ENCODE measurements at regions not wholly inside any gene's neighbourhood (a gene's known extent, or its start where the extent isn't known, plus 50 kb on each side); places are given as distances from the start of the nearest gene placed in this dataset.

DNA sequence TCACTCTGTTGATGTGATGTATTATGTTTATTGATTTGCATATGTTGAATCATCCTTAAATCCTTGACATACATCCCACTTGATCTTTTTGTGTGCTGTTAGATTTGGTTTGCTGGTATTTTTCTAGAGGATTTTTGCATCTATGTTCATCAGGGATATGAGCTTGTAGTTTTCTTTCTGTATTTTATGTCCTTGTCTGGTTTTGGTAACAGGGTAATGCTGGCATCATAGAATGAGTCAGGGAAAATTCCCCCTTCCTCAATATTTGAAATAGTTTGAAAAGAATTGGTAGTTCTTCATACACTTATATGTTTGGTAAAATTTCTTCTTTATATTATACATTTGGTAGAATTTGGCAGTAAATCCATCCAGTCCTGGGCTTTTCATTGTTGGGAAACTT is 89.4 kb upstream of the SLC13A1 start:
- no peak overlapping the region for H3K27ac Mint-ChIP-seq

DNA sequence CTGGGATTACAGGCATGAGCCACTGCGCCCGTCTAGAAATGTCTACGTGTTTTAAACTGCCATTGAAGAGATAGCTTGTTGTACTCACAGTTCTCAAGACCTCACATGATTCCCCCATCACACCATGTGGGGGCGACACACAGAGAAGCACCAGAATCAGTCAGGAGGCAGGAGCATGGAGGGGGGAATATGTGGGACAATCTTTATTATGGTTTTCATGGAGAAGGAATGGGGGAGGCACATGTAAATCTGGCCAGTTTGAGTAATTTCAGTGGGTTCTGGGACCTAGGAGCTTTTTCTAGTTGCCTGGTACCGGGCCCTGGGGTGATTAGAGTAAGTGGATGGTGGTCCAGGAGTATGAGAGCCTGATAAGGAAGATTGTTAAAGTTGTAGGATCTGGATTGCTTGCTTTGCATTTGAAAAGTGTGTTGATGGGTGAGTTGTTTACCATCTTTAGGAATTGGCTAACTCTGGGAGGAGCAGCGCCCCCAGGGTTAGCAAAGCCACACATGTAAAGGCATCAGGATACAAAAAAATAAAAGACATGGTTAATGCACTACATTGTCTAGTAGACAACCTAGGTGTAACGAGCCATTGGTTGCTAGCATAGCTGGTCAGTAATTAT is 85.4 kb upstream of the SLC13A1 start:
- H3K27me3 ChIP-seq (ENCODE audit: insufficient read depth), result no peaks in the 10 kb centered on the region
- H3K4me3 Mint-ChIP-seq, result no peak overlapping the region
- H3K4me3 ChIP-seq, result no peak overlapping the region
- 0 out of 2 replicates have a peak overlapping the region, but pooled peaks have one; percentile 1 for H2AFZ ChIP-seq
- DNase-seq (ENCODE audit: low spot score), result peak; percentile 73
- H3K36me3 ChIP-seq (ENCODE audit: insufficient read depth), result no peaks in the 10 kb centered on the region
- H3K27ac Mint-ChIP-seq, result peak overlapping the region; percentile 81
- H3K4me1 ChIP-seq (ENCODE audit: insufficient read depth), result peaks cover 6% of the 10 kb centered on the region; the same call in 1 of the 2 replicates
- H4K20me1 ChIP-seq (replicated peaks; ENCODE audit: insufficient read depth), result no peaks in the 10 kb centered on the region
- H3F3A ChIP-seq (replicated peaks; ENCODE audit: low read depth), result no peaks in the 10 kb centered on the region
- H3K27ac ChIP-seq (ENCODE audit: low read depth), result 0 out of 2 replicates have a peak overlapping the region, but pooled peaks have one; percentile 3
- peaks cover 12% of the 10 kb centered on the region for H3K4me1 Mint-ChIP-seq
- no peaks in the 10 kb centered on the region for H3K9me3 Mint-ChIP-seq
- no peaks in the 10 kb centered on the region for H3K9me2 ChIP-seq (ENCODE audit: insufficient read depth)
- H3K27me3 Mint-ChIP-seq (ENCODE audit: insufficient read depth, low read depth, poor library complexity), result peaks cover 2% of the 10 kb centered on the region
- peak overlapping the region; percentile 6; the same call in 1 of the 2 replicates for H3K4me2 ChIP-seq
- H3K79me2 ChIP-seq (replicated peaks; ENCODE audit: insufficient read depth), result no peaks in the 10 kb centered on the region
- ATAC-seq, result peak; percentile 95
- no peaks in the 10 kb centered on the region; the same call in 2 of the 3 replicates for H3K36me3 Mint-ChIP-seq (ENCODE audit: low read depth)
- TF ChIP-seq, protein P1, sequence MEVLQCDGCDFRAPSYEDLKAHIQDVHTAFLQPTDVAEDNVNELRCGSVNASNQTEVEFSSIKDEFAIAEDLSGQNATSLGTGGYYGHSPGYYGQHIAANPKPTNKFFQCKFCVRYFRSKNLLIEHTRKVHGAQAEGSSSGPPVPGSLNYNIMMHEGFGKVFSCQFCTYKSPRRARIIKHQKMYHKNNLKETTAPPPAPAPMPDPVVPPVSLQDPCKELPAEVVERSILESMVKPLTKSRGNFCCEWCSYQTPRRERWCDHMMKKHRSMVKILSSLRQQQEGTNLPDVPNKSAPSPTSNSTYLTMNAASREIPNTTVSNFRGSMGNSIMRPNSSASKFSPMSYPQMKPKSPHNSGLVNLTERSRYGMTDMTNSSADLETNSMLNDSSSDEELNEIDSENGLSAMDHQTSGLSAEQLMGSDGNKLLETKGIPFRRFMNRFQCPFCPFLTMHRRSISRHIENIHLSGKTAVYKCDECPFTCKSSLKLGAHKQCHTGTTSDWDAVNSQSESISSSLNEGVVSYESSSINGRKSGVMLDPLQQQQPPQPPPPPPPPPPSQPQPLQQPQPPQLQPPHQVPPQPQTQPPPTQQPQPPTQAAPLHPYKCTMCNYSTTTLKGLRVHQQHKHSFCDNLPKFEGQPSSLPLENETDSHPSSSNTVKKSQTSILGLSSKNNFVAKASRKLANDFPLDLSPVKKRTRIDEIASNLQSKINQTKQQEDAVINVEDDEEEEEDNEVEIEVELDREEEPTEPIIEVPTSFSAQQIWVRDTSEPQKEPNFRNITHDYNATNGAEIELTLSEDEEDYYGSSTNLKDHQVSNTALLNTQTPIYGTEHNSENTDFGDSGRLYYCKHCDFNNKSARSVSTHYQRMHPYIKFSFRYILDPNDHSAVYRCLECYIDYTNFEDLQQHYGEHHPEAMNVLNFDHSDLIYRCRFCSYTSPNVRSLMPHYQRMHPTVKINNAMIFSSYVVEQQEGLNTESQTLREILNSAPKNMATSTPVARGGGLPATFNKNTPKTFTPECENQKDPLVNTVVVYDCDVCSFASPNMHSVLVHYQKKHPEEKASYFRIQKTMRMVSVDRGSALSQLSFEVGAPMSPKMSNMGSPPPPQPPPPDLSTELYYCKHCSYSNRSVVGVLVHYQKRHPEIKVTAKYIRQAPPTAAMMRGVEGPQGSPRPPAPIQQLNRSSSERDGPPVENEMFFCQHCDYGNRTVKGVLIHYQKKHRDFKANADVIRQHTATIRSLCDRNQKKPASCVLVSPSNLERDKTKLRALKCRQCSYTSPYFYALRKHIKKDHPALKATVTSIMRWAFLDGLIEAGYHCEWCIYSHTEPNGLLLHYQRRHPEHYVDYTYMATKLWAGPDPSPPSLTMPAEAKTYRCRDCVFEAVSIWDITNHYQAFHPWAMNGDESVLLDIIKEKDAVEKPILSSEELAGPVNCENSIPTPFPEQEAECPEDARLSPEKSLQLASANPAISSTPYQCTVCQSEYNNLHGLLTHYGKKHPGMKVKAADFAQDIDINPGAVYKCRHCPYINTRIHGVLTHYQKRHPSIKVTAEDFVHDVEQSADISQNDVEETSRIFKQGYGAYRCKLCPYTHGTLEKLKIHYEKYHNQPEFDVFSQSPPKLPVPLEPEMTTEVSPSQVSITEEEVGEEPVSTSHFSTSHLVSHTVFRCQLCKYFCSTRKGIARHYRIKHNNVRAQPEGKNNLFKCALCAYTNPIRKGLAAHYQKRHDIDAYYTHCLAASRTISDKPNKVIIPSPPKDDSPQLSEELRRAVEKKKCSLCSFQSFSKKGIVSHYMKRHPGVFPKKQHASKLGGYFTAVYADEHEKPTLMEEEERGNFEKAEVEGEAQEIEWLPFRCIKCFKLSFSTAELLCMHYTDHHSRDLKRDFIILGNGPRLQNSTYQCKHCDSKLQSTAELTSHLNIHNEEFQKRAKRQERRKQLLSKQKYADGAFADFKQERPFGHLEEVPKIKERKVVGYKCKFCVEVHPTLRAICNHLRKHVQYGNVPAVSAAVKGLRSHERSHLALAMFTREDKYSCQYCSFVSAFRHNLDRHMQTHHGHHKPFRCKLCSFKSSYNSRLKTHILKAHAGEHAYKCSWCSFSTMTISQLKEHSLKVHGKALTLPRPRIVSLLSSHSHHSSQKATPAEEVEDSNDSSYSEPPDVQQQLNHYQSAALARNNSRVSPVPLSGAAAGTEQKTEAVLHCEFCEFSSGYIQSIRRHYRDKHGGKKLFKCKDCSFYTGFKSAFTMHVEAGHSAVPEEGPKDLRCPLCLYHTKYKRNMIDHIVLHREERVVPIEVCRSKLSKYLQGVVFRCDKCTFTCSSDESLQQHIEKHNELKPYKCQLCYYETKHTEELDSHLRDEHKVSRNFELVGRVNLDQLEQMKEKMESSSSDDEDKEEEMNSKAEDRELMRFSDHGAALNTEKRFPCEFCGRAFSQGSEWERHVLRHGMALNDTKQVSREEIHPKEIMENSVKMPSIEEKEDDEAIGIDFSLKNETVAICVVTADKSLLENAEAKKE (CRISPR knock-in tag; IDR thresholded peaks at IDR 0.05), result peak; percentile 4; the same call in 1 of the 2 replicates

More for the DNA sequence above, 89.4 kb upstream of the SLC13A1 start:
- no peak for TF ChIP-seq JUNB (IDR thresholded peaks at IDR 0.05; ENCODE audit: unreplicated experiment)
- no peak for TF ChIP-seq NANOG (IDR thresholded peaks at IDR 0.05; ENCODE audit: borderline replicate concordance)
- TF ChIP-seq EZH2phosphoT487 (IDR thresholded peaks at IDR 0.05; ENCODE audit: unreplicated experiment), result no peak
- TF ChIP-seq ZNF331 (CRISPR knock-in tag; IDR thresholded peaks at IDR 0.05; ENCODE audit: low read depth), result no peak
- no peak for TF ChIP-seq ZNF114 (CRISPR knock-in tag; IDR thresholded peaks at IDR 0.05)
- TF ChIP-seq POLR2AphosphoS5 (IDR thresholded peaks at IDR 0.05; ENCODE audit: low read depth), result no peak
- TF ChIP-seq EZH2 (IDR thresholded peaks at IDR 0.05; ENCODE audit: low read depth, unreplicated experiment), result no peak
- TF ChIP-seq, protein P2, sequence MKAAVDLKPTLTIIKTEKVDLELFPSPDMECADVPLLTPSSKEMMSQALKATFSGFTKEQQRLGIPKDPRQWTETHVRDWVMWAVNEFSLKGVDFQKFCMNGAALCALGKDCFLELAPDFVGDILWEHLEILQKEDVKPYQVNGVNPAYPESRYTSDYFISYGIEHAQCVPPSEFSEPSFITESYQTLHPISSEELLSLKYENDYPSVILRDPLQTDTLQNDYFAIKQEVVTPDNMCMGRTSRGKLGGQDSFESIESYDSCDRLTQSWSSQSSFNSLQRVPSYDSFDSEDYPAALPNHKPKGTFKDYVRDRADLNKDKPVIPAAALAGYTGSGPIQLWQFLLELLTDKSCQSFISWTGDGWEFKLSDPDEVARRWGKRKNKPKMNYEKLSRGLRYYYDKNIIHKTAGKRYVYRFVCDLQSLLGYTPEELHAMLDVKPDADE (IDR thresholded peaks at IDR 0.05), result no peak
- TF ChIP-seq, protein P3, sequence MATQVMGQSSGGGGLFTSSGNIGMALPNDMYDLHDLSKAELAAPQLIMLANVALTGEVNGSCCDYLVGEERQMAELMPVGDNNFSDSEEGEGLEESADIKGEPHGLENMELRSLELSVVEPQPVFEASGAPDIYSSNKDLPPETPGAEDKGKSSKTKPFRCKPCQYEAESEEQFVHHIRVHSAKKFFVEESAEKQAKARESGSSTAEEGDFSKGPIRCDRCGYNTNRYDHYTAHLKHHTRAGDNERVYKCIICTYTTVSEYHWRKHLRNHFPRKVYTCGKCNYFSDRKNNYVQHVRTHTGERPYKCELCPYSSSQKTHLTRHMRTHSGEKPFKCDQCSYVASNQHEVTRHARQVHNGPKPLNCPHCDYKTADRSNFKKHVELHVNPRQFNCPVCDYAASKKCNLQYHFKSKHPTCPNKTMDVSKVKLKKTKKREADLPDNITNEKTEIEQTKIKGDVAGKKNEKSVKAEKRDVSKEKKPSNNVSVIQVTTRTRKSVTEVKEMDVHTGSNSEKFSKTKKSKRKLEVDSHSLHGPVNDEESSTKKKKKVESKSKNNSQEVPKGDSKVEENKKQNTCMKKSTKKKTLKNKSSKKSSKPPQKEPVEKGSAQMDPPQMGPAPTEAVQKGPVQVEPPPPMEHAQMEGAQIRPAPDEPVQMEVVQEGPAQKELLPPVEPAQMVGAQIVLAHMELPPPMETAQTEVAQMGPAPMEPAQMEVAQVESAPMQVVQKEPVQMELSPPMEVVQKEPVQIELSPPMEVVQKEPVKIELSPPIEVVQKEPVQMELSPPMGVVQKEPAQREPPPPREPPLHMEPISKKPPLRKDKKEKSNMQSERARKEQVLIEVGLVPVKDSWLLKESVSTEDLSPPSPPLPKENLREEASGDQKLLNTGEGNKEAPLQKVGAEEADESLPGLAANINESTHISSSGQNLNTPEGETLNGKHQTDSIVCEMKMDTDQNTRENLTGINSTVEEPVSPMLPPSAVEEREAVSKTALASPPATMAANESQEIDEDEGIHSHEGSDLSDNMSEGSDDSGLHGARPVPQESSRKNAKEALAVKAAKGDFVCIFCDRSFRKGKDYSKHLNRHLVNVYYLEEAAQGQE (IDR thresholded peaks at IDR 0.05; ENCODE audit: unreplicated experiment), result no peak
- H3K4me1 Mint-ChIP-seq, result peaks cover 18% of the 10 kb centered on the region
- no peaks in the 10 kb centered on the region for H3F3A ChIP-seq (replicated peaks; ENCODE audit: low read depth)
- no peaks in the 10 kb centered on the region for H3K79me2 ChIP-seq (replicated peaks; ENCODE audit: insufficient read depth)
- H3K27ac ChIP-seq (ENCODE audit: low read depth), result no peak overlapping the region
- no peak overlapping the region for H3K4me3 Mint-ChIP-seq
- peaks cover 2% of the 10 kb centered on the region for H3K27me3 Mint-ChIP-seq (ENCODE audit: insufficient read depth, low read depth, poor library complexity)
- ATAC-seq, result no peak
- no peak overlapping the region for H2AFZ ChIP-seq
- no peak overlapping the region for H3K4me2 ChIP-seq
- H3K4me3 ChIP-seq, result no peak overlapping the region
- H3K9me3 Mint-ChIP-seq, result no peaks in the 10 kb centered on the region
- no peak for DNase-seq (ENCODE audit: low spot score)
- H3K36me3 Mint-ChIP-seq (ENCODE audit: low read depth), result no peaks in the 10 kb centered on the region; the same call in 2 of the 3 replicates
- no peaks in the 10 kb centered on the region for H3K36me3 ChIP-seq (ENCODE audit: insufficient read depth)
- H3K27me3 ChIP-seq (ENCODE audit: insufficient read depth), result no peaks in the 10 kb centered on the region
- H3K4me1 ChIP-seq (ENCODE audit: insufficient read depth), result peaks cover 12% of the 10 kb centered on the region; the same call in 1 of the 2 replicates
- no peaks in the 10 kb centered on the region for H4K20me1 ChIP-seq (replicated peaks; ENCODE audit: insufficient read depth)
- peaks cover 5% of the 10 kb centered on the region; the same call in 1 of the 2 replicates for H3K9me2 ChIP-seq (ENCODE audit: insufficient read depth)

Data from GM23338 (cell line).